Mammary epithelial cell (primary cell): ENCODE measurements at regions not wholly inside any gene's neighbourhood (a gene's known extent, or its start where the extent isn't known, plus 50 kb on each side); places are given as distances from the start of the nearest gene placed in this dataset.

ENCODE experiments used
- EZH2 ChIP-seq: IDR thresholded peaks from 2 replicates; pipeline ENCODE4 v1.6.1; 2012; ENCODE audit warnings: low read length, inconsistent platforms, borderline replicate concordance
- TF ChIP-seq, protein P1 (sequence below), 2 donors: IDR thresholded peaks in 1 of 2; conservative IDR thresholded peaks in 1 of 2; 2 replicates each; pipeline ENCODE4 v1.5.1; 2011 to 2012; ENCODE audit warnings: inconsistent platforms in 2 of 2, low read length in 2 of 2, mild to moderate bottlenecking in 2 of 2, control low read depth in 1 of 2, low read depth in 1 of 2; ENCODE audit not compliant: insufficient read depth in 1 of 2; ENCODE audit errors: extremely low read depth in 1 of 2

DNA sequence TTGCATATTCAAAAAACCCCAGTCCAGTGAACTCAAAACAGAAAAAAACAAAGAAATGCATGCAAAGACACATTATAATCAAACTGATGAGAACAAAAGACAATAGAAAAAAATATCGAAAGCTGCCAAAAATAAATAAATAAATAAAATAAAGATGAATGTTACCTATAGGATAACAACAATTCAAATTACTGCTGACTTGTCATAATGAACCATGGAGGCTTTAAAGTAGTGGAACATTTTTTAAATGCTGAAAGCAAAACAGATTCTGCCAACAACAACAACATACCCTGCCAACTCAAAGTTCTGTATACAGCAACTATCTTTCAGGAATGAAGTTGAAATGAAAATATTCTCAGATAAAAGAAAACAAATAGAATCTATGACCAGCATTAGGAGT is 116.6 kb downstream of the CBLN1 start:
- TF ChIP-seq, protein P1, sequence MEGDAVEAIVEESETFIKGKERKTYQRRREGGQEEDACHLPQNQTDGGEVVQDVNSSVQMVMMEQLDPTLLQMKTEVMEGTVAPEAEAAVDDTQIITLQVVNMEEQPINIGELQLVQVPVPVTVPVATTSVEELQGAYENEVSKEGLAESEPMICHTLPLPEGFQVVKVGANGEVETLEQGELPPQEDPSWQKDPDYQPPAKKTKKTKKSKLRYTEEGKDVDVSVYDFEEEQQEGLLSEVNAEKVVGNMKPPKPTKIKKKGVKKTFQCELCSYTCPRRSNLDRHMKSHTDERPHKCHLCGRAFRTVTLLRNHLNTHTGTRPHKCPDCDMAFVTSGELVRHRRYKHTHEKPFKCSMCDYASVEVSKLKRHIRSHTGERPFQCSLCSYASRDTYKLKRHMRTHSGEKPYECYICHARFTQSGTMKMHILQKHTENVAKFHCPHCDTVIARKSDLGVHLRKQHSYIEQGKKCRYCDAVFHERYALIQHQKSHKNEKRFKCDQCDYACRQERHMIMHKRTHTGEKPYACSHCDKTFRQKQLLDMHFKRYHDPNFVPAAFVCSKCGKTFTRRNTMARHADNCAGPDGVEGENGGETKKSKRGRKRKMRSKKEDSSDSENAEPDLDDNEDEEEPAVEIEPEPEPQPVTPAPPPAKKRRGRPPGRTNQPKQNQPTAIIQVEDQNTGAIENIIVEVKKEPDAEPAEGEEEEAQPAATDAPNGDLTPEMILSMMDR (conservative IDR thresholded peaks at IDR 0.05 in 1 of 2, IDR thresholded peaks at IDR 0.05 in 1 of 2; ENCODE audit: extremely low read depth in 1 of 2, insufficient read depth in 1 of 2, low read depth in 1 of 2, low read length in 2 of 2), result no peak
- no peak for TF ChIP-seq EZH2
